ENCODE measurements at regions not wholly inside any gene's neighbourhood (a gene's known extent, or its start where the extent isn't known, plus 50 kb on each side); places are given as distances from the start of the nearest gene placed in this dataset.

DNA sequence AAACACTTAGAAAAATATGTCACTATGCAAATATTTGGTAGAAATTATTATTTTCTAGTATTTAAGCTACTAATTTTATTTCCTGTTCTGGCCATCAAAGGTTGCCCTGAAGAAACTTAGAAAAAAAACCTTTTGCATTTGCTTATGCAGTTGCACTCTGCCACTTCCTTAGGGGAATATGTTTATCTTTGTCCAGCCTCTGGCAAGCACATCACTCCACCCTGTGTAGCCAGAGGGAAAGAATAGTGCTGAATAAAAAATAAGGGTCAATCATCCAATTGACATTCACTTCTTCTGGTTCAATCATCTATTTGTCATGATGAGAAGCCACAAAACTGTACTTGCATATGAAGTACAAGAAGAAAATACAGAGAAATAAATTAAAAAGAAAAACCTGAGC is 72.8 kb downstream of the CETN3 start:
- Histone ChIP-seq H3K4me1 (ENCODE audit: control insufficient read depth, insufficient read depth, low read length) (no peaks in the 10 kb centered on the region), H3K36me3 (ENCODE audit: control insufficient read depth, insufficient read depth, low read length) (no peaks in the 10 kb centered on the region), H4K91ac (ENCODE audit: insufficient read depth, low read depth, low read length) (no peak overlapping the region), H2AK9ac (replicated peaks; ENCODE audit: low read depth, low read length, poor library complexity) (no peak overlapping the region), H4K20me1 (ENCODE audit: insufficient read depth, low read length) (no peaks in the 10 kb centered on the region), H2AFZ (replicated peaks; ENCODE audit: low read length, poor library complexity) (no peak overlapping the region), H2BK5ac (ENCODE audit: low read depth, low read length, poor library complexity, severe bottlenecking) (no peak overlapping the region), H3K9ac (ENCODE audit: low read depth, low read length) (no peak overlapping the region), H4K5ac (ENCODE audit: low read depth, low read length) (no peak overlapping the region), H3K4ac (ENCODE audit: low read depth, low read length) (no peak overlapping the region), H2BK120ac (ENCODE audit: low read depth, low read length) (no peak overlapping the region), H3K23ac (ENCODE audit: low read depth, low read length) (no peak overlapping the region), H2BK15ac (ENCODE audit: low read depth, low read length) (no peak overlapping the region), H3K27ac (ENCODE audit: insufficient read depth, low read length) (no peak overlapping the region), H3K9me1 (ENCODE audit: insufficient read depth, low read length) (no peaks in the 10 kb centered on the region), H3K4me3 (ENCODE audit: insufficient read depth, low read depth, low read length) (no peak overlapping the region), H2AK5ac (ENCODE audit: low read depth, low read length) (no peak overlapping the region), H3K9me3 (ENCODE audit: control insufficient read depth, insufficient read depth, low read length) (no peaks in the 10 kb centered on the region), H3K18ac (ENCODE audit: low read depth, low read length) (no peak overlapping the region), H3K56ac (ENCODE audit: extremely low read depth, insufficient read depth, low read length) (no peak overlapping the region), H3K27me3 (ENCODE audit: control insufficient read depth, insufficient read depth, low read length) (no peaks in the 10 kb centered on the region), H2BK20ac (ENCODE audit: low read depth, low read length) (no peak overlapping the region), H3K4me2 (ENCODE audit: low read depth, low read length) (no peak overlapping the region), H4K8ac (ENCODE audit: low read depth in 2 of 2, low read length in 2 of 2) (no peak overlapping the region), H3K14ac (replicated peaks; ENCODE audit: low read depth, low read length) (no peak overlapping the region), H3K79me1 (ENCODE audit: low read depth in 1 of 2, low read length in 2 of 2) (no peaks in the 10 kb centered on the region)
- DNase-seq (no peak), ATAC-seq (ENCODE audit: low read depth) (no peak)
- in situ Hi-C loops (cut with MboI; ENCODE audit: low sequenced_read_pairs) (no loop called here), intact Hi-C loops (cut with micrococcal nuclease) (no loop called here), dilution Hi-C loops (cut with HindIII; ENCODE audit: low sequenced_read_pairs, unreplicated experiment) (no loop called here)
- ChIA-PET POLR2A (ENCODE audit: unreplicated experiment) (no interaction called here), CTCF (interaction anchor here (0.6 kb wide), 1 partner anchor 30 kb away, joined by 3 read pairs; no protein-coding TSS in a partner anchor)
- TF ChIP-seq MAZ (IDR thresholded peaks at IDR 0.05; ENCODE audit: borderline replicate concordance, low read depth, low read length): no peak
- no peak for TF ChIP-seq SMC3 (IDR thresholded peaks at IDR 0.05; ENCODE audit: low read depth, low read length)
- TF ChIP-seq CHD1 (IDR thresholded peaks at IDR 0.05; ENCODE audit: low read depth, low read length): no peak
- no peak for TF ChIP-seq MXI1 (IDR thresholded peaks at IDR 0.05; ENCODE audit: borderline replicate concordance, low read depth, low read length)
- TF ChIP-seq RFX5 (IDR thresholded peaks at IDR 0.05; ENCODE audit: low read depth, low read length): no peak
- no peak for TF ChIP-seq RCOR1 (IDR thresholded peaks at IDR 0.05; ENCODE audit: insufficient replicate concordance, low read length)
- no peak for TF ChIP-seq NFE2L2 (IDR thresholded peaks at IDR 0.05; ENCODE audit: low read depth, low read length)
- no TSS peak for BruUV-seq (replicated peaks)
